GM12878 (cell line): ENCODE measurements at regions not wholly inside any gene's neighbourhood (a gene's known extent, or its start where the extent isn't known, plus 50 kb on each side); places are given as distances from the start of the nearest gene placed in this dataset.

Source experiments
- CREB1 ChIP-seq: IDR thresholded peaks from 2 replicates; pipeline ENCODE4 v1.6.1; 2012; ENCODE audit warnings: low read depth, mild to moderate bottlenecking, inconsistent platforms
- CUX1 ChIP-seq: IDR thresholded peaks from 2 replicates; pipeline ENCODE4 v1.6.1; 2012; ENCODE audit warnings: improper control_type of control experiment, low read depth, low read length; ENCODE audit not compliant: insufficient replicate concordance
- EGR1 ChIP-seq, 2 experiments: IDR thresholded peaks; 1 replicate in 1 of 2; 2 replicates in 1 of 2; pipeline ENCODE4 v1.6.1; 2011 to 2012; ENCODE audit warnings: low read depth in 2 of 2, low read length in 2 of 2, borderline replicate concordance in 1 of 2, mild to moderate bottlenecking in 1 of 2, moderate library complexity in 1 of 2
- HSF1 ChIP-seq: fragments of 150-350 bp; IDR thresholded peaks from 2 replicates; pipeline ENCODE4 v1.6.1; 2014; ENCODE audit warnings: mild to moderate bottlenecking, low read depth, low read length
- IKZF1 ChIP-seq: fragments of 450-650 bp; conservative IDR thresholded peaks from 2 replicates; pipeline ENCODE4 v1.6.1; 2017; ENCODE audit warnings: antibody characterized with exemption, mild to moderate bottlenecking
- PML ChIP-seq: IDR thresholded peaks from 2 replicates; pipeline ENCODE4 v1.6.1; 2012; ENCODE audit warnings: low read length, inconsistent platforms
- SKIL ChIP-seq: fragments of 450-650 bp; IDR thresholded peaks from 2 replicates; pipeline ENCODE4 v1.6.1; 2017; ENCODE audit warnings: mild to moderate bottlenecking, low read depth, inconsistent platforms; ENCODE audit not compliant: poor library complexity, severe bottlenecking
- TARDBP ChIP-seq: IDR thresholded peaks from 2 replicates; pipeline ENCODE4 v1.6.1; 2016; ENCODE audit warnings: borderline replicate concordance
- TBL1XR1 ChIP-seq: IDR thresholded peaks from 2 replicates; pipeline ENCODE4 v1.6.1; 2012; ENCODE audit warnings: low read depth, low read length, improper control_type of control experiment
- ZNF207 ChIP-seq: fragments of 450-650 bp; IDR thresholded peaks from 2 replicates; pipeline ENCODE4 v1.6.1; 2014; ENCODE audit warnings: antibody characterized with exemption, mild to moderate bottlenecking, borderline replicate concordance
- ZNF384 ChIP-seq: IDR thresholded peaks from 2 replicates; pipeline ENCODE4 v1.6.1; 2012; ENCODE audit warnings: low read depth, mild to moderate bottlenecking, low read length, improper control_type of control experiment, borderline replicate concordance

GRCh38 chr3:72462595-72463011 is 385.6 kb downstream of the SHQ1 start (continued):
- no peak for TF ChIP-seq HSF1
- TF ChIP-seq PML, result no peak
- no peak for TF ChIP-seq EGR1 (IDR thresholded peaks at IDR 0.05; ENCODE audit: borderline replicate concordance in 1 of 2, low read depth in 2 of 2, low read length in 2 of 2)
- TF ChIP-seq TARDBP, result no peak
- no peak for TF ChIP-seq TBL1XR1
- TF ChIP-seq SKIL, result no peak
- no peak for TF ChIP-seq ZNF207
- no peak for TF ChIP-seq CREB1
- no peak for TF ChIP-seq ZNF384
- no peak for TF ChIP-seq CUX1
- no peak for TF ChIP-seq IKZF1
